Mesenchymal stem cell (in vitro differentiated cells and primary cell): ENCODE measurements at regions not wholly inside any gene's neighbourhood (a gene's known extent, or its start where the extent isn't known, plus 50 kb on each side); places are given as distances from the start of the nearest gene placed in this dataset.
"Not testable (repeated sequence)": the region's sequence is repeated elsewhere in the genome, so short reads cannot be mapped to it uniquely, and the experiment has no call there.

Source experiments
- DNase-seq: peaks from one replicate; pipeline ENCODE4 v3.0.0-alpha.2; 2013
- H2AFZ ChIP-seq: one replicate; pipeline ENCODE4 v1.6.1; 2013; ENCODE audit warnings: low read depth, mild to moderate bottlenecking, control low read depth, inconsistent platforms, low read length, moderate library complexity
- H2AK5ac ChIP-seq: 2 replicates; pipeline ENCODE4 v1.6.1; 2013; ENCODE audit warnings: low read length, moderate library complexity, mild to moderate bottlenecking, inconsistent platforms; ENCODE audit not compliant: severe bottlenecking
- H2BK120ac ChIP-seq: one replicate; pipeline ENCODE4 v1.6.1; 2013; ENCODE audit warnings: low read depth, mild to moderate bottlenecking, inconsistent platforms, low read length, moderate library complexity
- H2BK12ac ChIP-seq, 2 experiments: one replicate each; pipeline ENCODE4 v1.6.1; 2013; ENCODE audit warnings: inconsistent platforms in 2 of 2, low read length in 2 of 2, mild to moderate bottlenecking in 2 of 2, moderate library complexity in 2 of 2, control low read depth in 1 of 2
- H2BK15ac ChIP-seq: one replicate; pipeline ENCODE4 v1.6.1; 2013; ENCODE audit warnings: mild to moderate bottlenecking, low read depth, inconsistent platforms; ENCODE audit not compliant: poor library complexity, severe bottlenecking
- H2BK5ac ChIP-seq: 2 replicates; pipeline ENCODE4 v1.6.1; 2013; ENCODE audit warnings: low read depth, mild to moderate bottlenecking, low read length, control low read depth, inconsistent platforms; ENCODE audit not compliant: poor library complexity, severe bottlenecking
- H3K14ac ChIP-seq, 2 experiments: one replicate each; pipeline ENCODE4 v1.6.1; 2013; ENCODE audit warnings: inconsistent platforms in 2 of 2, low read length in 2 of 2, control low read depth in 1 of 2, mild to moderate bottlenecking in 1 of 2, moderate library complexity in 1 of 2
- H3K18ac ChIP-seq, 2 experiments: one replicate each; pipeline ENCODE4 v1.6.1; 2013; ENCODE audit warnings: inconsistent platforms in 2 of 2, low read length in 2 of 2, control low read depth in 1 of 2, low read depth in 1 of 2, mild to moderate bottlenecking in 1 of 2
- H3K23ac ChIP-seq, 2 experiments: one replicate each; pipeline ENCODE4 v1.6.1; 2013; ENCODE audit warnings: inconsistent platforms in 2 of 2, low read length in 2 of 2, mild to moderate bottlenecking in 2 of 2, moderate library complexity in 2 of 2, control low read depth in 1 of 2
- H3K27ac ChIP-seq: 2 replicates; pipeline ENCODE4 v1.5.1; 2013; ENCODE audit warnings: mild to moderate bottlenecking, moderate library complexity, low read length, control low read depth, inconsistent platforms; ENCODE audit not compliant: poor library complexity, severe bottlenecking
- H3K27me3 ChIP-seq, 2 experiments: 2 replicates each; pipeline versions ENCODE4 v1.6.1 to v1.7.0; 2013; ENCODE audit warnings: low read length in 2 of 2, mild to moderate bottlenecking in 2 of 2, moderate library complexity in 2 of 2, control low read depth in 1 of 2, inconsistent platforms in 1 of 2; ENCODE audit not compliant: control insufficient read depth in 1 of 2, insufficient read depth in 1 of 2
- H3K36me3 ChIP-seq, 2 experiments: 2 replicates each; pipeline versions ENCODE4 v1.6.1 to v1.7.0; 2013; ENCODE audit warnings: low read length in 2 of 2, control low read depth in 1 of 2, inconsistent platforms in 1 of 2, low read depth in 1 of 2, mild to moderate bottlenecking in 1 of 2; ENCODE audit not compliant: insufficient read depth in 2 of 2, control insufficient read depth in 1 of 2
- H3K4ac ChIP-seq, 2 experiments: one replicate each; pipeline ENCODE4 v1.6.1; 2013; ENCODE audit warnings: inconsistent platforms in 2 of 2, low read length in 2 of 2, mild to moderate bottlenecking in 2 of 2, moderate library complexity in 2 of 2, control low read depth in 1 of 2, low read depth in 1 of 2
- H3K4me1 ChIP-seq: 2 replicates; pipeline ENCODE4 v1.6.1; 2013; ENCODE audit warnings: low read depth, low read length, control low read depth; ENCODE audit not compliant: control insufficient read depth, insufficient read depth
- H3K4me2 ChIP-seq: 2 replicates; pipeline ENCODE4 v1.6.1; 2013; ENCODE audit warnings: low read length, mild to moderate bottlenecking, inconsistent platforms; ENCODE audit not compliant: poor library complexity, severe bottlenecking
- H3K4me3 ChIP-seq, 2 experiments: 2 replicates each; pipeline versions ENCODE4 v1.5.1 to v1.7.0; 2013; ENCODE audit warnings: low read length in 2 of 2, mild to moderate bottlenecking in 2 of 2, control low read depth in 1 of 2, low read depth in 1 of 2; ENCODE audit not compliant: insufficient read depth in 1 of 2
- H3K79me1 ChIP-seq: replicated peaks from 2 replicates; pipeline ENCODE4 v1.6.1; 2013; ENCODE audit warnings: mild to moderate bottlenecking, control low read depth, low read length, inconsistent platforms; ENCODE audit not compliant: poor library complexity, severe bottlenecking
- H3K9ac ChIP-seq: 2 replicates; pipeline ENCODE4 v1.7.0; 2013; ENCODE audit warnings: mild to moderate bottlenecking, low read length, moderate library complexity
- H3K9me3 ChIP-seq: 2 replicates; pipeline ENCODE4 v1.7.0; 2013; ENCODE audit warnings: mild to moderate bottlenecking, low read length; ENCODE audit not compliant: control insufficient read depth
- H4K8ac ChIP-seq: one replicate; pipeline ENCODE4 v1.6.1; 2013; ENCODE audit warnings: inconsistent platforms, mild to moderate bottlenecking, low read length, moderate library complexity
- H4K91ac ChIP-seq: one replicate; pipeline ENCODE4 v1.6.1; 2013; ENCODE audit warnings: mild to moderate bottlenecking, low read length, inconsistent platforms
- WGBS: methylation state at CpG from one replicate; pipeline ENCODE4 v1.1.7; 2013; ENCODE audit warnings: mixed read lengths; 5-methylcytosine and 5-hydroxymethylcytosine counted together

DNA sequence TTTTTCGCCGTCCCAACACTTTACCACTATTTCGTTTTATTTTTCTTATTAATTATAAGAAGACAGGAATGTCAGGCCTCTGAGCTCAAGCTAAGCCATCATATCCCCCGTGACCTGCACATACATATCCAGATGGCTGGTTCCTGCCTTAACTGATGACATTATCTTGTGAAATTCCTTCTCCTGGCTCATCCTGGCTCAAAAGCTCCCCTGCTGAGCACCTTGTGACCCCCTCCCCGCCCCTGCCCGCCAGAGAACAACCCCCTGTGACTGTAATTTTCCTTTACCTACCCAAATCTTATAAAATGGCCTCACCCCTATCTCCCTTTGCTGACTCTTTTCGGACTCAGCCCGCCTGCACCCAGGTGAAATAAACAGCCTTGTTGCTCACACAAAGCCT is 978.9 kb downstream of the EPHA3 start:
- not testable (repeated sequence) for H3K9me3 ChIP-seq, H3K27ac ChIP-seq

DNA sequence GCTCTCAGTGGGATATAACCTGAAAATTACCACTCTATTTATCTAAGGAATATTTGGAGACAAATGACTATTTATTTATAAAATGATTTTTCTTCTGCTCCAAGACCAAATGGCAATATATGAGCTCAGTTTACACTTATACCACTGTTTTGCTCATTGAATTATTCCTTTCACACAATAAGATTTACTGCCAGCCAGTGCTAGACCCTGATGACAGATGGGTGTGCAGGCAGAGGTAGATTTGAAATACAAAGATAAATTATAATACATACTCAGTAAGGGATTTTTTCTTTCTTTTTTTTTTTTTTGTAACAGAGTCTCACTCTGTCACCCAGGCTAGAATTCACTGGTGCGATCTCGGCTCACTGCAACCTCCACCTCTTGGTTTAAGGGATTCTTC is 980.3 kb downstream of the EPHA3 start:
- Histone ChIP-seq H4K8ac (no peak overlapping the region), H3K4me1 (no peaks in the 10 kb centered on the region), H3K4me2 (no peak overlapping the region), H3K9me3 (no peaks in the 10 kb centered on the region), H3K36me3 (no peaks in the 10 kb centered on the region), H2BK120ac (no peak overlapping the region), H2BK5ac (no peak overlapping the region), H3K27ac (no peak overlapping the region), H3K14ac (no peak overlapping the region), H2AK5ac (no peak overlapping the region), H2BK15ac (no peak overlapping the region), H3K79me1 (no peaks in the 10 kb centered on the region), H3K18ac (no peak overlapping the region), H3K4me3 (no peak overlapping the region), H3K27me3 (no peaks in the 10 kb centered on the region), H3K23ac (no peak overlapping the region), H2BK12ac (no peak overlapping the region), H4K91ac (no peak overlapping the region), H2AFZ (no peak overlapping the region), H3K4ac (no peak overlapping the region), H3K9ac (no peak overlapping the region)
- 100% methylated on average over 2 of the region's 2 CpGs for WGBS
- DNase-seq: no peak

More for the DNA sequence above, 978.9 kb downstream of the EPHA3 start:
- not testable (repeated sequence) for H3K18ac ChIP-seq, H4K91ac ChIP-seq, H3K4me2 ChIP-seq, H3K79me1 ChIP-seq, H3K27me3 ChIP-seq, H4K8ac ChIP-seq, H3K14ac ChIP-seq, H3K4me3 ChIP-seq, H2BK15ac ChIP-seq, H2BK120ac ChIP-seq, H3K23ac ChIP-seq, H2BK5ac ChIP-seq, H3K4ac ChIP-seq, H3K36me3 ChIP-seq, H2BK12ac ChIP-seq, H3K4me1 ChIP-seq, H2AK5ac ChIP-seq, DNase-seq, H3K9ac ChIP-seq, H2AFZ ChIP-seq
- 62% methylated on average over 8 of the region's 8 CpGs for WGBS

DNA sequence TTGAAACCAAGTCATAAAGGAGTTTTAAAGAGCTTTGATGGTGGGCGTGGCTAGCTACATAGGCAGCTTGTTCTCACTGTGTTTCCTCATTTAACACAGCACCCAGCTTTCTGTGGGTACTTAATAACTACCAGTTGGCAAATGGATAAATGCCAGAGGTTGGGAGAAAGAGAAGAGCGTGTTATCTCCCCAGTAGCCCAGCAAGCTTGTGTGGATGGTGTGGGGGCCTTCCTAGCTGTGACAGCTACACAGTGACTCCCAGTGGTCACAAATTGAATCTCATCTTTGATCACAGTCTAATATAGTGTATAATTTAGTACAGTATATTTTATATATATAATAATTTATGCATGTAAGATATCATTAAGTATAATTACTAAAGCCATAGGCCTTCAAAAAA is 984.1 kb downstream of the EPHA3 start:
- H3K14ac ChIP-seq: no peak overlapping the region
- no peak overlapping the region for H2AK5ac ChIP-seq
- no peaks in the 10 kb centered on the region for H3K9me3 ChIP-seq
- no peak overlapping the region for H2BK15ac ChIP-seq
- no peak overlapping the region for H2BK12ac ChIP-seq
- no peaks in the 10 kb centered on the region for H3K36me3 ChIP-seq
- H3K9ac ChIP-seq: no peak overlapping the region
- H3K4me2 ChIP-seq: no peak overlapping the region
- no peak overlapping the region for H3K4ac ChIP-seq
- H3K79me1 ChIP-seq: no peaks in the 10 kb centered on the region
- H3K4me1 ChIP-seq: no peaks in the 10 kb centered on the region
- H2BK120ac ChIP-seq: no peak overlapping the region
- H4K8ac ChIP-seq: no peak overlapping the region
- no peaks in the 10 kb centered on the region for H3K27me3 ChIP-seq
- H3K23ac ChIP-seq: no peak overlapping the region
- H4K91ac ChIP-seq: no peak overlapping the region
- H2AFZ ChIP-seq: no peak overlapping the region
- peak; percentile 71 for DNase-seq
- H2BK5ac ChIP-seq: no peak overlapping the region
- no peak overlapping the region for H3K4me3 ChIP-seq
- H3K18ac ChIP-seq: no peak overlapping the region
- 0% methylated on average over 1 of the region's 2 CpGs for WGBS
- no peak overlapping the region for H3K27ac ChIP-seq

DNA sequence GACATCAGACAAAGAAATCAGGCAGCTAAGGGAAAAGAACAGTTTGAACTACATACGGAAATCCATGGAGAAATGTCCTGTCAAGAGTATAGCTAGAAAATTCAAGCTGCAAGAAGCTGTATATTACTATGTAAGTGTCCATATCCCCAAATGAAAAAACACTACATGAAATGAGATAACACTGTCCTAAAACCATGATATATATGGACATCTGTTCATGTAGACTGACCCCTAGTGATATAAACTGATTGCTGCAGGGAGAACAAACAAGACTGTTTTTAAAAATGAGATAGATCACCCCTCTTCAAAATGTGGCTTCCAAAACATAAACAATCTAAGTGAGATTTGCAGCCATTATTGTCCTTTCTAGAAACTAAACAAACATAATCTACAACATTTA is 985.6 kb downstream of the EPHA3 start:
- Histone ChIP-seq H3K27ac (no peak overlapping the region), H2BK120ac (no peak overlapping the region), H3K4me1 (no peaks in the 10 kb centered on the region), H2AK5ac (no peak overlapping the region), H4K91ac (no peak overlapping the region), H3K9me3 (no peaks in the 10 kb centered on the region), H3K14ac (no peak overlapping the region), H3K36me3 (no peaks in the 10 kb centered on the region), H3K79me1 (no peaks in the 10 kb centered on the region), H3K27me3 (no peaks in the 10 kb centered on the region), H3K9ac (no peak overlapping the region), H4K8ac (no peak overlapping the region), H3K18ac (no peak overlapping the region), H3K4ac (no peak overlapping the region), H2BK5ac (no peak overlapping the region), H3K23ac (no peak overlapping the region), H3K4me2 (no peak overlapping the region), H2BK15ac (no peak overlapping the region), H2AFZ (no peak overlapping the region), H2BK12ac (no peak overlapping the region), H3K4me3 (no peak overlapping the region)
- peak; percentile 43 for DNase-seq
- WGBS: no CpG with 5 or more reads among the region's 1 CpG
